Amniotic epithelial cell (primary cell): ENCODE measurements at regions not wholly inside any gene's neighbourhood (a gene's known extent, or its start where the extent isn't known, plus 50 kb on each side); places are given as distances from the start of the nearest gene placed in this dataset.

Experiments used
- DNase-seq: peaks from one replicate; pipeline ENCODE4 v3.0.0-alpha.2; 2010; ENCODE audit warnings: low read depth

GRCh38 chr6:138550346-138550767, 51.1 kb upstream of the NHSL1 start:
- peak; percentile 52 for DNase-seq

- DNase-seq: no peak
Observed at GRCh38 chr6:138554146-138554545, 54.9 kb upstream of the NHSL1 start.

GRCh38 chr6:138555421-138555988, 56.2 kb upstream of the NHSL1 start:
- peak; percentile 37 for DNase-seq

DNA sequence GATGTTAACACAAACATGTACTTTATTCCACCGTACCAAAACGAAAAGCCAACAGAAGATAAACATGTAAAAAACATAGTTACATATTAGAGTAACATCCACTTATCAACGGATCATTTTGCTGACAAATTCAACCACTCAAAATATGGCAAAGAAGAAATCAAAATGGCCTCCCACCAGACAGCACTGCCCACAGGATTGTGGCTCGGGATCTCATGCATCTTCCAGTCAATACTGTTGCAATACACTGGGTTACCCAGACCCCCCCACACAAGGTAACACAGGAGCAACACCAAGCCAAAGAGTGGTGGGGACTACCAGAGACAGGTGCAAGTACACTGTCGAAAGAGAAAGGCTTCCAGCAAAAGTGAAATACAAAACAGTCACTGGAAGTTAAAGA, 57.9 kb upstream of the NHSL1 start:
- DNase-seq: no peak

GRCh38 chr6:138559143-138559542, 59.8 kb upstream of the NHSL1 start:
- DNase-seq: no peak

DNA sequence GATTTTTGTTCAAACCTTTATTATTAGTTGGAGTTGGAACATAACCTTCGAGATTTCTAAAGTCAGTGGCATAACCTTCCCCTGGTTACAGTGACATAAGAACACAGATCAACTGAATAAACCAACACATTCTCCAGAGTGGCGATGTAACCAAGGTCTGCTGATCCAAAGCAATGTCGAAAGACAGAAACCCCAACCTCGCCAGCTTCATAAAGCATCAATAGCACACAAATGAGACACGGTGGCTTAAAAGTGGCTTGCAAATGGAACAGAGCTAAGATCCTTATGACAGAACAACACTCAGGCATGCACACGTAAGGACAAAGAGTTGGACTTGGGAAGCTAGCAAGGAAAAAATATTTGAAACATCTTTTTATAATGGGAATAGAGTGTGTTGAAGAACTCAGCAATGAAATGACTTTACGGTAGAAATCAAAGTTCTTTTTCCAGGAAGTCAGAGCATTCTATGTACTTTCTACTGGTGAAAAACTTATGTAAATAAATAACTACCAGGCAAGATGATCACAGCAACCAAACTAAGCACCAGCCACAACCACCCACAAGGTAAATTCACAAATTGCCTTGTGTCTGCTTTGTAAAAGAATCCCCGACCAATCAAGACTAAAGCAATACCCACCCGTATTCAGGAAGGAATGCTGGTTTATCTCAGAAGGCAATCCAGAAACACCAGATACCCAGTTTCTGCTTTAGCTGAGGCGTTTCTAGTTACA, 61.0 kb upstream of the NHSL1 start:
- DNase-seq: peak; percentile 60

DNA sequence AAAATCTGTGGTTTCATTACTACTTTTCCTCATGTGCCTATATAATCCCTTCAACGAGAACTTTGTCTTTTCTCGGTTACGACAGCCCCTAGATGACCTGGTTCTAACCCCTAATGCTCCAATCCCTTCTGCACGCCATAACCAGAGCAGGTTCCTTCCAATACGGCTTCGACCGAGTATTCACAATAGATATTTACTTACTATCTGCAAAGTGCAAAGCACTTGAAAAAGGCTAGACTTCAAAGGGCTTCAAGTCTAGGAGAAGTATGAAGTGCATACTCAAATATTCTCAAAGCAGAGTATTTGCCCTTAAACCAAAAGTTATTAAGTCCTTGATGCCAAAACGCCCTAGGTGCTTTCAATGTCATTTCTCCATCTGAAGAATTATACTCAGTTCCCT, 63.4 kb upstream of the NHSL1 start:
- no peak for DNase-seq

DNA sequence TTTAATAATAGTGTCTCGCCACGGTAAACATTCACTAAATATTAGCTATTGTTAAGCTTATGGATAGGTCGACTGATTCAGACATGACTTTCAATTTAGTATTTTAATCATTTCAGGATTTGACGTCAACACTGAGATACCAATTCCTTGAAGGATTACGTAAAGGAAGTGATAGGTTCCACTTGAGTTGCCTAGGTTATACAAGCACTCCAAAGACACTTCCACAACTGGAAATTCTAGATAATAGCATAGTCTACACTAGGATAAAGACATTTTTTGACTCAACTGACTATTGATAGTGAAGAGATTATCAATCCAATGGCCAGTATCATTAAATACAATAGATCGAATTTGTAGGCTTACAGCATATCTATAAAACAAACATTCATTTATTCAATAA, 63.9 kb upstream of the NHSL1 start:
- no peak for DNase-seq

DNA sequence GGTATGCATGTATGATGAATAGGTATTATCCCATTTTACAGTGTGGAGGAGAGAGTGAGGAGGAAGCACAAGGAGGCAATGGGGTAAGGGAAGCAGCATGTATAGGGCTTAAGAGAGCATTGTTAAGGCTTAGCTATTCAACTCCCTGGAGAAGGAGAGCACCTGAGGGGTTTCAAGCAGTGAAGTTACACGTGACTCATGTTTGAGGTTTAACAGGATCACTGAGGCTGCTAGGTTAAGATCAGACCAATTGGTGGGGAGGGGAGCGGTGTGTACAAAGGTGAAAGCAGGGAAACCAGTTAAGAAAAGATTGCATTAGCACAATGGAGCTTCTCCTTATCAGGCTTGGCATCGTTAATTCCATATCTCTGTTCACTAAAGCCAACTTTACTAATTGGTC, 64.4 kb upstream of the NHSL1 start:
- DNase-seq: no peak

DNA sequence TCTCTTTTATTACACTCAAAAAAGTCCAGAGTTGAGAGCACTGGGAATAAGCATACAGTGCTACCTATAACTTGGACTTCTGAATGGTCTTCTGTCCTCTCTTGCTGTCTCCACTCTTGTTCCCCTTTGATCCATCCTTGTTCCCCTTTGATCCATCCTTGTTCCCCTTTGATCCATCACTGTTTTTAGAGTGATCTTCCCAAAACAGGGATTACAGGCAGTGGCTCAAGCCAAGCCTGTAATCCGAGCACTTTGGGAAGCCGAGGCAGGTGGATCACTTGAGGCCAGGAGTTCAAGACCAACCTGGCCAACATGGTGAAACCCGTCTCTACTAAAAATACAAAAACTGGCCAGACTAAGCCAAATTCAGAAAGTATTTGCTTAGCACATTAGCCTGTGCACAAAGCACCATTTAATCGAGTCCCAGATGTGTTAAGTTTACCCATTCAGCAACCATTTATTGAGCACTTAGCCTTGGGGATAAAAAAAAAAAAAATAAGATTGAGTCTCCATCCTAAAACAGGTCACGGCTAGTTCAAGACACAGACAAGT, 65.0 kb upstream of the NHSL1 start:
- DNase-seq: no peak

DNA sequence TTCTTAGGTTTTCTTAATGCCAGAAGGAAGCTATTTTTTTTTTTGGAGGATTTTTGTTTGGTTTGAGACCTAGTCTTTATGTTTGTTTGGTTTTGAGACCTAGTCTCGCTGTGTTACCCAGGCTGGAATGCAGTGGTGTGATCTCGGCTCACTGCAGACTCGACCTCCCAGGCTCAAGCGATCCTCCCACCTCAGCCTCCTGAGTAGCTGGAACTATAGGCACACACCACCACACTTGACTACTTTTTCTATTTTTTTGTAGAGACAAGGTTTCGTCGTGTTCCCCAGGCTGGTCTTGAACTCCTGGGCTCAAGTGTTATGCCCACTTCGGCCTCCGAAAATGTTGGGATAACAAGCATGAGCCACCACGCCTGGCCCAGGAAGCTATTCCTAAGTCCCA, 67.8 kb upstream of the NHSL1 start:
- DNase-seq: no peak

DNA sequence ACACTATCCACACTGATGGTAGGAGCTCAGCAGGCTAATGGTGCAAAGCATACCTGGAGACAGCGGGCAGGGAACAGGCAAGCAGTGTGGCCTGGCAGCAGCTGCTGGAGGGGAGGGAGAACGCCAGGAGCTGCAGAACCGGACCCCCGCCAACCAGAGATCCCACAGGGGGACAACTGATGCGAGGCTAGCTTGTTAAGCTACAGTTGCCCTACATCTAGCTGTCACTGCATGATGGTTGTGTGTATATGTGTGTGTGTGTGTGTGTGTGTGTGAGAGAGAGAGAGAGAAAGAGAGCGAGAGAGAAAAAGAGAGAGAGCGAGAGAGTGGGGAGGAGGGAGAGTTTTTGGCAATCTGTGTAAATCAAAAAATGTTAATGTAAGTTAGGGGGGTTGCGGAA, 69.7 kb upstream of the NHSL1 start:
- DNase-seq: no peak

DNA sequence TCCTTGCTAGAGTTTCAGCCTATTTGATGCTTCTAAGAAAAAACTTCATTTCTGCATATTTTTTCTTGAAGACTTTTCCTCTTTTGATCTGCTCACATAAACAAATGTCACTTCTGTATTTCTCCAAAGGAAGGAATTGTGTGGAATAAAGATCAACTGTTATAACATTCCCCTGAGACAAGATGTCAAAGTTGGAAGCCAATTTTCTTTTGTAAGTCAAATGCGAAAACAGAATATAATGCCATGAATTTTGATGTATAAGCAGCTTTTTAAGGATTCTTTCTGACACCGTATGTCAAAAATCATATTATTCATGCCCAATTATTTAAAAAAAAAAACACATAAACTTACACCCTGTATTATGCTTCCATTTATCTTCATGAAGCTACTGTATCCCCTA, 70.3 kb upstream of the NHSL1 start:
- DNase-seq: no peak

- no peak for DNase-seq
Observed at GRCh38 chr6:138569970-138570724, 70.9 kb upstream of the NHSL1 start.

- no peak for DNase-seq
Observed at GRCh38 chr6:138570725-138571029, 71.4 kb upstream of the NHSL1 start.

DNA sequence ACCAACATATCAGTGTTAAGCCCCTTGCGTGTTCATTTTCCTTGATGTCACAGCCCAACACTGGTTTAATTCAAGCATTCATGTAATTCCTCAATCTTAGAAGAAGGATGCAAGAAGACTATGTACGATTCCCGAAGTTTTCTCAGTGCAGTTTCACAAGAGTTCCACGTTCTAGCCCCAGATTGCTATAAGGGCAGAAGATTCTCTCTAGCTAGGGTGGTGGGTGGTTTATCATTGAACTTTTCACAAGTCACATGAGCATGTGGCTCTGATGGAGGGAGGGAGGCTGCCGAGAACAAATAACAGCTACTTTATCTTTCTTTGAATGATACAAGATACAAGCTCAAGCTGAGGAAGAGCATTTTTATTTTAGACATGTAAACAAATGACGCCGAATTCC, 71.9 kb upstream of the NHSL1 start:
- peak; percentile 26 for DNase-seq

- no peak for DNase-seq
Observed at GRCh38 chr6:138571585-138572166, 72.4 kb upstream of the NHSL1 start.

GRCh38 chr6:138572167-138572875, 73.0 kb upstream of the NHSL1 start:
- DNase-seq: peak; percentile 77

DNA sequence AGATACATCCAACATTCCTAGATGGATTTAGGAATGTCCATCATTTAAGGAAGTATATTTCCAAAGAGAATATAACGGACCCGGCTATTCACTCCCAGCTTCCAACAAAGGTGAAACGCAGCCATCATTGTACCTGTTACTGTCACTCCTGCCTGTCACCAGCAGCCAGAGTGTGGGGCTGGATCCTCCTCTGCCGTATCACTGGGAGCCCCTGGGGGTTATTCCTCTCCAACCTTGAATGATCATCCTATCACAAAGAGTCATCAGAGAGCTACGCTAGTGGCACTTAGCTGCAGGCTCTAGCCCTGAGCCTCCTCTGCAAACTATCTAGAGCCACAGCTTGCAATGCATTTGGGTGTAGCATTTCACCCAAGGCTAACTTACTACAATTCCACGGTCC, 73.6 kb upstream of the NHSL1 start:
- no peak for DNase-seq

- no peak for DNase-seq
Observed at GRCh38 chr6:138575257-138575656, 76.0 kb upstream of the NHSL1 start.

- no peak for DNase-seq
Observed at GRCh38 chr6:138576313-138576712, 77.0 kb upstream of the NHSL1 start.
